Uterus (tissue), 3 donors: ENCODE measurements at regions not wholly inside any gene's neighbourhood (a gene's known extent, or its start where the extent isn't known, plus 50 kb on each side); places are given as distances from the start of the nearest gene placed in this dataset.

Experiments
- DNase-seq, 2 donors: peaks; one replicate each; pipeline ENCODE4 v3.0.0-alpha.2; 2019 to 2020
- H3K27ac ChIP-seq, 2 donors: fragments of 200-600 bp; sonication (generic); 1 replicate in 1 of 2; 2 replicates in 1 of 2; pipeline ENCODE4 v1.5.1; 2016 to 2018
- H3K27me3 ChIP-seq, 2 donors: fragments of 200-600 bp; sonication (generic); one replicate each; pipeline ENCODE4 v1.5.1; 2018 to 2019; ENCODE audit warnings: control low read depth in 1 of 2
- H3K36me3 ChIP-seq, 2 donors: fragments of 200-600 bp; sonication (generic); one replicate each; pipeline ENCODE4 v1.5.1; 2019; ENCODE audit warnings: control low read depth in 1 of 2
- H3K4me1 ChIP-seq, 2 donors: fragments of 200-600 bp; sonication (generic); one replicate each; pipeline ENCODE4 v1.5.1; 2018 to 2019; ENCODE audit warnings: control low read depth in 1 of 2
- H3K4me3 ChIP-seq, 2 donors: fragments of 200-600 bp; sonication (generic); 1 replicate in 1 of 2; 2 replicates in 1 of 2; pipeline ENCODE4 v1.5.1; 2018 to 2019; ENCODE audit warnings: mild to moderate bottlenecking in 1 of 2
- H3K9me3 ChIP-seq, 2 donors: fragments of 200-600 bp; sonication (generic); one replicate each; pipeline ENCODE4 v1.5.1; 2019; ENCODE audit warnings: control low read depth in 1 of 2
- CTCF ChIP-seq, 4 experiments: fragments of 200-600 bp in 2 of 4; fragments of 450-650 bp in 2 of 4; sonication (generic) in 2 of 4; IDR thresholded peaks; one replicate each; pipeline ENCODE4 v1.5.1; 2016 to 2019; ENCODE audit warnings: antibody characterized with exemption in 4 of 4, mild to moderate bottlenecking in 2 of 4, moderate library complexity in 1 of 4
- POLR2A ChIP-seq, 2 donors: fragments of 450-650 bp; IDR thresholded peaks; one replicate each; pipeline ENCODE4 v1.6.1; 2016; ENCODE audit warnings: antibody characterized with exemption in 2 of 2, mild to moderate bottlenecking in 1 of 2, moderate library complexity in 1 of 2
- intact Hi-C: fragments of 100-400 bp; cut with DNase I; formaldehyde crosslinking; loops from one replicate; pipeline ENCODE4 v1.15.1; 2023; ENCODE audit warnings: low total_unique reads
- donor health status: DM: yes; HTN: yes; CAD: no.

- Histone ChIP-seq H3K27me3 (no peaks in the 10 kb centered on the region), H3K27ac (peak overlapping the region; percentile 71 to 86), H3K9me3 (no peaks in the 10 kb centered on the region), H3K36me3 (no peaks in the 10 kb centered on the region), H3K4me3 (no peak overlapping the region), H3K4me1 (no peaks in the 10 kb centered on the region)
- TF ChIP-seq POLR2A (IDR thresholded peaks at IDR 0.05) (no peak), CTCF (IDR thresholded peaks at IDR 0.05) (no peak)
- no peak for DNase-seq
- intact Hi-C loops, result no loop called here
Measured at GRCh38 chr14:22095860-22096513, 422.4 kb upstream of the OR4E1 start.

- no peak for DNase-seq
- TF ChIP-seq POLR2A (IDR thresholded peaks at IDR 0.05) (no peak), CTCF (IDR thresholded peaks at IDR 0.05) (no peak)
- Histone ChIP-seq H3K9me3 (no peaks in the 10 kb centered on the region), H3K4me1 (peaks cover 0 to 5% of the 10 kb centered on the region in 2 donors), H3K4me3 (no peak overlapping the region), H3K36me3 (no peaks in the 10 kb centered on the region), H3K27ac (peak overlapping the region; percentile 54 to 80), H3K27me3 (no peaks in the 10 kb centered on the region)
- intact Hi-C loops, result no loop called here
Measured at GRCh38 chr14:22089940-22090339, 416.3 kb upstream of the OR4E1 start.

GRCh38 chr14:22088614-22089342 lies 415.2 kb upstream of the OR4E1 start:
- Histone ChIP-seq H3K9me3 (no peaks in the 10 kb centered on the region), H3K27ac (peak overlapping the region; percentile 58 to 80), H3K4me3 (no peak overlapping the region), H3K36me3 (no peaks in the 10 kb centered on the region), H3K27me3 (no peaks in the 10 kb centered on the region), H3K4me1 (peaks cover 0 to 5% of the 10 kb centered on the region in 2 donors)
- no peak for DNase-seq
- intact Hi-C loops, result no loop called here
- TF ChIP-seq CTCF (IDR thresholded peaks at IDR 0.05) (no peak), POLR2A (IDR thresholded peaks at IDR 0.05) (no peak)

DNA sequence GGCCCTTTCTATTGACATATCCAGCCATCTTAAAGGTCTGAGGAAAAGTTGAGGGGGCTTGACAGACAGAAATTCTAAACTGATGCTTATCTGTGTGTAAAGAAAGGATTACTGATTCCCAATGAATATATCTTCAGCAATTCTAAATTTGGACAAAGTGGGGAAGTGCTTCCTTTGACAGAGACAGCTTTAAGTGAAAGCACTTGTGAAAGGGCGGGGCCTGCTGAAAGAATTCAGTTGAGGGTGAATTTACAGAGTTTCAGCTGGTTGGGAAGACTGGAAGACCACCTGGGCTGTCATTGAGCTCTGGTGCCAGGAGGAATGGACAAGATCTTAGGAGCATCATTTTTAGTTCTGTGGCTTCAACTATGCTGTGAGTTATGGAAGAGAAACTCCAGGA lies 412.5 kb upstream of the OR4E1 start:
- intact Hi-C loops, result no loop called here
- H3K4me1 ChIP-seq, result peaks cover 0 to 5% of the 10 kb centered on the region in 2 donors
- no peaks in the 10 kb centered on the region for H3K27me3 ChIP-seq
- TF ChIP-seq POLR2A (IDR thresholded peaks at IDR 0.05) (no peak), CTCF (IDR thresholded peaks at IDR 0.05) (no peak)
- peak overlapping the region; percentile 22 to 80 for H3K27ac ChIP-seq
- no peak overlapping the region for H3K4me3 ChIP-seq
- DNase-seq, result no peak
- no peaks in the 10 kb centered on the region for H3K36me3 ChIP-seq
- H3K9me3 ChIP-seq, result no peaks in the 10 kb centered on the region
